ENCODE measurements at regions not wholly inside any gene's neighbourhood (a gene's known extent, or its start where the extent isn't known, plus 50 kb on each side); places are given as distances from the start of the nearest gene placed in this dataset.
A peak's percentile ranks its signal among the peaks of the same experiment; 100 is the strongest.
"Not testable (repeated sequence)": the region's sequence is repeated elsewhere in the genome, so short reads cannot be mapped to it uniquely, and the experiment has no call there.

DNA sequence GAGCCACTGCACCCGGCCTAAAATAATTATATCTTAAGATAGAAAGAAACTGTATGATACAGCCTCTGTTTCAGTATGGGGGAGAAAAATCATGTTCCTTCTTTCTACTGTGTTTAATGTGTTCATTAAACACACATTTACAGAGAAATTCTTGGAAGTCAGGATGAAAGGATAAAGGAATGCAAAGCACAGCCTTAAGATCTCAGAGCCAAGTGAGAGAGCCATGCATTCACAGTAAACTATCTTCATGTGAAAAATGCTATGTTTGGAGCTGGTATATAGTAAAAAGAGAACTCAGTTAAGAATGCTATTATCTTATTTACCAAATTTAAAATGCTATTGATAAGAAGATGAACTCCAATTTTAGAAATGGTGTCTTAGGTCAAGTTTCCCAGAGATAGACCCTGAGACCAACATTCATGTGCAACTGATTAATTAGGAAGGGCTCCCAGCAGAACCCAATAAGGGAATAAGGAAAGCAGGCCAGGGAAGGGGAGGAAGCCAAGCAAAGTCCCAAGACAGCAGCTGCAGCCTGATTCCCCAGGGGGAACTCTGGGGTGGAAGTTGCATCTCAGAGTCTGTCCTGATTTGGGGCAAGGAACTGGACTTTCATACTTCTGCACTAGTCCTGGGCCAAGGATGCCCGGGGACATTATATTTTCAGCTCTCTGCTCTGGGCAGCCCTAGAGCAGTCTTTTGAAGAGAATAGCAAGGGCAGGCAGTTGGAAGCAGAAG is 130.0 kb upstream of the ZNF648 start:
- no peak for FAIRE-seq

DNA sequence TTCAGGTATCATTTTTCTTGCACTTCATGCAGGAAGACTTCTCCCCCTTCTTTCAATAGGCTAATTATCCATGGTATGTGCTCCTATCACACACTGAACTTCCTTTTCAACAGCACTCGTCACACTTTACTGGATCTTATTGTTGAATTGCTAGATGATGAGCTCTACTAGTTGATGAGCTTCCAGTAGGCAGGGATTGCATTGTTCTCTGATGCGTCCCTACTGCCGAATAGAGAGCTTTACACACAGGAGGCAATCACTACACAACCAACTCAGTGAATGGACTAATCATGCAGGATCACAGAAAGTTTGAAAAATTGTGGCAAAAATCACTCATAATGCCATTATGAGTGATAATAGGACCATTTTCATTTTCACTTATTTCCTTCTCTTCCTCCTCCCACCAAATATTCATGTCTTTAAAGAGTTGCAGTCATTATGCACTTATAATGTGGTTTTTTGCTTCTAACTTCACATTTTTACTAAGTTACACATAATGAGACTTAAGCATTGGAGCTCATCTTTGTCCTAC is 128.1 kb upstream of the ZNF648 start:
- no peak for FAIRE-seq

DNA sequence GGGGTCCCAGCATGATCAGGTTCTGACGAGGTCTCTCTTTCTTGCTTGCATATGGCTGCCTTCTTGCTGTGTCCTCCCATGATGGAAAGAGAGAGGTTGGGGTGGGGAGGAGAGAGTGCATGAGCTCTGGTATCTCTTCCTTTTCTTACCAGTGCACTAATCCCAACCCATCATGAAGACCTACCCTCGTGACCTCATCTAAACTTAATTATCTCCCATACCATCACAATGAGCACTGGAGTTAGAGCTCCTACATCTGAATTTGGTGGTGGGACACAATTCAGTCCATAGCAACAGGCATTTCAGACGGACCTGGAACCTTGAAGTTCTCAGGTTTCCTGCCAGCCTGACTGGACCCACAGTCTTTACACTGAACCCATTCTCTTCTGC is 125.2 kb upstream of the ZNF648 start:
- FAIRE-seq = no peak

DNA sequence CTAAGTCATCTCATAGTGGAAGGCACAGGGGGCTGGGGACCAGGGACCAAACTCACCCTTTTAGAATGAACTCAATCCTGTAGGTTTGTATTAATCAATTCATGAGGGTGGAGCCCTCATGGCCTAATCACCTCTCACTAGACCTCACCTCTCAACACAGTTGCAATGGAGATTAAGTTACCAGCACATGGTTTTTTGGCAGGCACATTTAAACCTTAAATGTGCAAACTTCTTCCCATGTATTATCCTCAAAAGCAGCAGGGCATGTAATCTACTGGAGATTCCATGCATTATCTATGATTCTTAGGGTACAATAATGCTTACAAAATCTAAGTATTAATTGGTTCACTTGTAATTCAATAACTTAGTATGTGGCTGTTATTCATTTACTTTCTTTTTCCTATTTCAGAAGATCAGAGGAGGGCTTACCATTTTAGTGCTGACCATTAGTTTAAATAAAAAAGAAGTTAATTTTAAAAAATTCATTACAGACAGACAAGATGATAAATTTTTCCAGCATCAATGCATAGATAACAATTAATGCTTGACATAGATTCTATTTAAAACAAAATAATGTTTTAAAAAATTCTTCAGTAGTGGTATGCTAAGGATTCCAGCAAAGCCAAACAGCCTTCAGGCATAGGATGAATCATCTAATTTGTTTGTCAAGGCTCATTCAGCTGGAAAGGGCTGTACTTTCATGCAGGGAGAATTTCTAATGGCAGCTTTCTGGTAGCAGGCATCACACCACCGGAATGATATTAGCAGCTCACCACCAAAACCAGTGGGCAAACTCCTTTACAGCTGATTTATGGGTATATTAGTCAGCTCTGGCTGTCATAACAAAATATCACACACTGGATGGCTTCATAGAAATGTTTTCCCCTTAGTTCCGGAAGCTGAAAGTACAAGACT is 124.6 kb upstream of the ZNF648 start:
- FAIRE-seq = peak; percentile 91

DNA sequence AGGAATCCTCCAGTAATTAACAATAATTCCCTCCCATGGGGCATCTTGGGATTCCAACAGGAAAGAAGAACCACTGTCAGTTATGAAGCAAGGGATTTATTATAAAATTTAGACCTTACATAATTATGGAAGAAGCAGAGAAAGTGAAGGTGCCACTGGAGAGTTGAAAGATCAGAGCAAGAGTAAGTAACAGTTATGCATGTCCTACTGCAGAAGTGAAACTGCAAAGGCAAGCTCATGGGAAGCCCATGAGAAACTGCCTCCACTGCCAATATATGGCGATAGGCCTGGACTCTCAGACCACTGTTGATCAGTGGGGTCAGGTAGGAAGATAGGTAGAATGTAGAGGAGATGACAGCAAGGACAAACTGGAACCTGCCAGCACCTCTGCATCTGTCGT is 123.6 kb upstream of the ZNF648 start:
- no peak for FAIRE-seq

- FAIRE-seq = no peak
These were observed 122.1 kb upstream of the ZNF648 start for GRCh38 chr1:182183606-182184005.

GRCh38 chr1:182182311-182182710 is 120.8 kb upstream of the ZNF648 start:
- FAIRE-seq = no peak

GRCh38 chr1:182181167-182181572 is 119.7 kb upstream of the ZNF648 start:
- no peak for FAIRE-seq

- no peak for FAIRE-seq
These were observed 113.9 kb upstream of the ZNF648 start for GRCh38 chr1:182175361-182175931.

- no peak for FAIRE-seq
These were observed 113.0 kb upstream of the ZNF648 start for GRCh38 chr1:182174513-182174855.

- no peak for FAIRE-seq
These were observed 112.4 kb upstream of the ZNF648 start for GRCh38 chr1:182173808-182174512.

GRCh38 chr1:182172699-182173098 is 111.2 kb upstream of the ZNF648 start:
- FAIRE-seq = no peak

- FAIRE-seq = no peak
These were observed 109.5 kb upstream of the ZNF648 start for GRCh38 chr1:182170891-182171461.

GRCh38 chr1:182169203-182169602 is 107.7 kb upstream of the ZNF648 start:
- no peak for FAIRE-seq

- FAIRE-seq = no peak
These were observed 105.2 kb upstream of the ZNF648 start for GRCh38 chr1:182166750-182167149.

DNA sequence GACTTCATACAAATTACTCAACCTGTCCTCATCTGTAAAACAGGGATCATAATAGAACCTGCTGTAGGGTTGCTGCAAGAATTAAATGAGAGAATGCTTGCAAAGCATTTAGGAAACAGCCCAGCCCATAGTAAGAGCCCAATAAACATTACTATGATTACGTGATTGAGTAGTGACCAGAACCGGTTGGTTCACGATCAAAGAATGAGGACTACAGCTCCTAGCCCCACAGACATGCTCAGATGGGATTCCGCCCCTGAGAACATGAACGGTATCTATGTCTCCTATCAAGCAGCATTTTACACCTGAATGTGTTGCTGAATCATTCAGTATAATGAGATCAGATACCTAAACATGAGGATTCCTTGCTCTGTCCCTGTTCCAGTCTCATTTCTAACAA is 104.8 kb upstream of the ZNF648 start:
- FAIRE-seq = no peak

GRCh38 chr1:182164273-182164672 is 102.8 kb upstream of the ZNF648 start:
- no peak for FAIRE-seq

GRCh38 chr1:182163821-182164223 is 102.3 kb upstream of the ZNF648 start:
- no peak for FAIRE-seq

GRCh38 chr1:182159443-182159842 is 97.9 kb upstream of the ZNF648 start:
- FAIRE-seq = peak; percentile 9

GRCh38 chr1:182157187-182157586 is 95.7 kb upstream of the ZNF648 start:
- FAIRE-seq = no peak

DNA sequence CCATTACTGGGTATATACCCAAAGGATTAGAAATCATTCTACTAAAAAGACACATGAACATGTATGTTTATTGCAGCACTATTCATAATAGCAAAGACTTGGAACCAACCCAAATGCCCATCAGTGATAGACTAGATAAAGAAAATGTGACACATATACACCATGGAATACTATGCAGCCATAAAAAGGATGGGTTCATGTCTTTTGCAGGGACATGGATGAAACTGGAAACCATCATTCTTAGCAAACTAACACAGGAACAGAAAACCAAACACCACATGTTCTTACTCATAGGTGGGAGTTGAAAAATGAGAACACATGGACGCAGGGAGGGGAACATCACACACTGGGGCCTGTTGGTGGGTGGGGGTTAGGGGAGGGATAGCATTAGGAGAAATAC is 92.9 kb upstream of the ZNF648 start:
- not testable (repeated sequence) for FAIRE-seq

DNA sequence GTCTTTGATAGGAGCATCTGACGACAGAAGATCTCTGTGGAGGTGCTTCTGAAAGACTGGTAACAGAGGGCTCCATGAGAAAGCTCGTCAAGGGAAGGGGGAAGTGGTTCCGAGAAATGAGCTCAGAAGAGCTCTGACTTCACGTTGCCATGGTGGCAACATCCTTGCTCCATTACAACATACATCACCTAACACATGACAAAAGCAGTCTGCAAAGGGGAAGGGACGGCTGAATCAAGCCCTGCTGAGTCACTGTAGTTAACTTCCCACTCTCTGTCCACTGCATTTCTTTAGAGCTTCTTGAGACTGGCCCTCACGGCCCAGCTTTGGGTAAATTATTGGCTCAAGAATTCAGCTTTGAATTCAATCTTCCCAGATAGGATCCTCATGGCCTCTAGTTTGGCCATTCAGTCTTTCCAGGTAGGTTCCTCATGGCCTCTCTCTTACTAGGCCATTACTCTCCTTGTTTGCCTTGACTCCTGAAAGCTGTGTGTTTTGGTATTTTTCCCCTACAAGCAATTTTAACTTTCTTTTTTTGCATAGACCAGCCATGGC is 88.0 kb upstream of the ZNF648 start:
- no peak for FAIRE-seq
